Renal pelvis (tissue), 1 donor: ENCODE measurements at regions not wholly inside any gene's neighbourhood (a gene's known extent, or its start where the extent isn't known, plus 50 kb on each side); places are given as distances from the start of the nearest gene placed in this dataset.
"Not testable (repeated sequence)": the region's sequence is repeated elsewhere in the genome, so short reads cannot be mapped to it uniquely, and the experiment has no call there.

Experiments
- DNase-seq: peaks from one replicate; pipeline ENCODE4 v3.0.0-alpha.2; 2013

DNA sequence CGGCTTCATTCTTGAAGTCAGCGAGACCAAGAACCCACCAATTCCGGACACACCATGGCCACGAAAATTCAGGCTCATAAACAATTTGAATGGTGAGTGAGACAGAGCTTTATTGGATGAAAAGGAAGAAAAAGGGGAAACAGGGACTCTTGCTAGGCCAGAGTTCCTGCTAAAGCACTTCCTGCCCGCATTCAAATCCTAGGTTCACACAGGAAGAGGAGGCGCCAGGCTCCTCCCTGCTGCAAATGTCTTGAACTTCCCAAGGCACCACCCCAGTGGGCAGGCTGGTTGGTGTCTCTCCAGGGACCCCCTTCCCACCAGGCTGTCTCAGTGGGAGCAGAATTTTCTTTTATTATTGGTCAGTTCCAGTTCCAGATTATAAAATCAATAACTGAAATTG, 121.2 kb downstream of the FSCB start:
- no peak for DNase-seq

DNA sequence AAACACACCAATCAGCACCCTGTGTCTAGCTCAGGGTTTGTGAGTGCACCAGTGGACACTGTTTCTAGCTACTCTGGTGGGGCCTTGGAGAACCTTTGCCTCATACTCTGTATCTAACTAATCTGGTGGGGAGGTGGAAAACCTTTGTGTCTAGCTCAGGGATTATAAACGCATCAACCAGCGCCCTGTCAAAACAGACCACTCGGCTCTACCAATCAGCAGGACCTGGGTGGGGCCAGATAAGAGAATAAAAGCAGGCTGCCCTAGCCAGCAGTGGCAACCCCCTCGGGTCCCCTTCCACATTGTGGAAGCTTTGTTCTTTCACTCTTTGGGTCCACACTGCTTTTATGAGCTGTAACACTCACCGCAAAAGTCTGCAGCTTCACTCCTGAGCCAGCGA, 121.8 kb downstream of the FSCB start:
- DNase-seq, result not testable (repeated sequence)

DNA sequence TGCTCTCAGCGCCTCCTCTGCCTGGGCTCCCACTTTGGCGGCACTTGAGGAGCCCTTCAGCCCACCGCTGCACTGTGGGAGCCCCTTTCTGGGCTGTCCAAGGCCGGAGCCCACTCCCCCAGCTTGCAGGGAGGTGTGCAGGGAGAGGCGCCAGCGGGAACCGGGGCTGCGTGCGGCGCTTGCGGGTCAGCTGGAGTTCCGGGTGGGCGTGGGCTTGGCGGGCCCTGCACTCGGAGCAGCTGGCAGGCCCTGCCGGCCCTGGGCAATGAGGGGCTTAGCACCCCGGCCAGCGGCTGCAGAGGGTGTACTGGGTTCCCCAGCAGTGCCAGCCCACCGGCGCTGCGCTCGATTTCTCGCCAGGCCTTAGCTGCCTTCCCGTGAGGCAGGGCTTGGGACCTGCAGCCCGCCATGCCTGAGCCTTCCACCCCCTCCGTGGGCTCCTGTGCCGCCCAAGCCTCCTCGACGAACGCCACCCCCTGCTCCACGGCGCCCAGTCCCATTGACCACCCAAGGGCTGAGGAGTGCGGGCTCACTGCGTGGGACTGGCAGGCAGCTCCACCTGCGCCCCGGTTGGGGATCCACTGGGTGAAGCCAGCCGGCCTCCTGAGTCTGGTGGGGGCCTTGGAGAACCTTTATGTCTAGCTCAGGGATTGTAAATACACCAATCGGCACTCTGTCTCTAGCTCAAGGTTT, 122.3 kb downstream of the FSCB start:
- DNase-seq, result not testable (repeated sequence)

DNA sequence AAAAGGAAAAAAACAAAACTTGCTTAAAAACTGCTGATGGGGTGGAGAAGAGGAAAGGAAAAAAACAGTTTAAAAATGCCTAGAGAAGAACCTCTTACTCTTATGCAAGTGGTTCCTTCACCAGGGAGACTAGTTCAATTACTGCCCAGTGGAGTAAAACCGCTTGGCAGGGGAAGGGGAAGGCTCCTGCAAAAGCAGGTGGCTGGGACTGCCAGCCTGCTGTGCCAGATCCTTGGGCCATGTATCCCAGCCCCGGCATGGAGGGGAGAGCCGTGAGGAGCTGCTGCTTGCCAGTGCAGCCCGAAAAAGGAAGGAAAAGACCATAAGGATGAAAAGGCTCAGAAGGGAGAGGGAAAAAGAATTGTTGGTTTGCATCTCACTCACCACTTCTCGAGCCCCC, 123.0 kb downstream of the FSCB start:
- DNase-seq, result no peak

DNA sequence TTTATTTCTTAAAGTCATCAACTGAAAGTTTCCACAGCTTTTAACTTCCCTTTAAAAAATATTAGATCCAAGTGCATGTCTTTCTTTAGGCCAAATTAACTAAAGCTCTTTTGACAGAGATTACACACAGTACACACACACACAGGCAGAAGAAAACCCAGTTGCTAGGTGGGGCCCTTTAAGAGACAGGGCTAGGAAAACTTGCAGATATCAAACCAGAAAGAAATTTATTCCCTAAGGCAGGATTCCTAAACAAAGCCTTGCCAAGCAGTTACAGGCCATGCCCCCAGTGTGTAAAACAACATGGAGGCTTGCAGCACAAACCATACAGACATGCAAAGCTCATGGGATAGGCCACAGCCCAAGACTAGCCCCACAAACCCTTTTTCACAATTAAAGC, 123.4 kb downstream of the FSCB start:
- DNase-seq, result no peak

DNA sequence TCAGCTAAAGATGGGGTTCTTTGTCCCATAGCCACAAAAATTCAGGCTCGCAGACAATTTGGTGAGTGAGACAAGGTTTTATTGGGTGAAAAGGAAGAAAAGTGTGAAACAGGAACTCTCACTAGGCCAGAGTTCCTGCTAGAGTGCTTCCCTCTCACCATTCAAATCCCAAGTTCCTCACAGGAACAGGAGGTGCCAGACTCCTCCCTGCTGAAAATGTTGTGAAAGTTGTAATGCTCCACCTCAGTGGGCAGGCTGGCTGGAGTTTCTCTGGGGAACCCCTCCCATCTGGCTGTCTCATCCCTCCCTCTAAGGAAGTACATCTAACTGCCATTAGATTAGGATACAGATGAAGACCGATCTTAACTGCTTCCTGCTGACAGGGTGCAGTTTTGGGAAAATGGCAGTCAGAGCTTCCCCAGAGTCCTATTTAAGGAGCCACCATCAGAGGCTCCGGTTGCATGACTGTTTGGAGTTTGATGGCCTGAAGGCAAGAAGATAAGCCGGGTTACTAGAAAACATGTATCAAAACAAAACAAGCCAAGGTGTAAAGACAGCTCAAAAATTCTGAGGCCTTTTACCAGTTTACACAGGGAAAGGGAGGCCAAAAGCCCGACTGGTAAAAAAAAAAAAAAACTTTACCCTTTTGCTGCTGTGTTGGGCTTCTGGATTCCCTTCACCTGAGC, 127.6 kb downstream of the FSCB start:
- DNase-seq, result no peak

DNA sequence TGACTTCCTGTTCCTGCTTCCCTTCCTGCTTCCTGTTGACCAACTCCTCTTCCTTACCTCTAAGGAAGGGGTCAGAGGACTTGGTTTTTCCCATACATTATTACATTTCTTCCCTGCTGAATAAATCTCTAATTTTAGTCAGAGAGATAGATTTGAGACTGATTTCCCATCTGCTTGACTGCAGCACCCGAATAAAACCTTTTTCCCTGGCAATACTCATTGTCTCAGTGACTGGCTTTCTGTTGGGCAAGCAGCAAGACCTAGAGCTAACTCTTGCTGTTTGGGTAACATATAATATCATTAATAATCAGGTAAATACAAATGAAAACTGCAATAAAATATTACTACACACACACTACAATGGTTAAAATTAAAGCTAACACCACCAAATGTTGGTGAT, 132.2 kb downstream of the FSCB start:
- no peak for DNase-seq

DNA sequence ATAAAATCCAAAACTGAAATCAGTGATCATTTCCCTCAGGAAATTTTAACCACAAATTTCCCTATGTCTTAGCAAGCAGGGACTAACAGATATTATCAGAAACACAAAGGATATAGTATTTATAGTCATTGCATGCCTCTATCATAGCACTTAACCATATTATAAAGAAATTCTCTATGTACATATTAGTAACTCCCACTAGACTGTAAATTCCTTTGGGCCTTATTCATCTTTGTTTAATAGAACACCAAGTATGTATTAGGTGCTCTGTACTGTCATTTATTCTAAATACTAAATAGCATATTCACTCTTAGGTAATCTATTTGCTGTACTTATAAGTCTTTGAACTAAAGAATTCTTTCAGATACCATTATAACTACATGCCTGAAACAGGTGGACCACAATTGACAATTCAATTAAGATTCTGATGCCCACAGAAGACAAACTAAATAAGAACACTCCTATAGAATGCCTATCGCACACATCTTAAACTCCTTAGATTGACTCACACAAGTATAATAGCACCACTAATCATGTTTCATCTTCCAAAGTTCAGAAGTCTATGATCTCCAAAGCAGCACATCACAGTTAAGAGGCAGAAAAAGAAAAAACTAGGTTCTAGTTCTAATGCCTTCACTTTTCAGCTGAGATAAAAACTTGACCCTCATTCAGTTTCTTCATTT, 134.1 kb downstream of the FSCB start:
- DNase-seq, result no peak

DNA sequence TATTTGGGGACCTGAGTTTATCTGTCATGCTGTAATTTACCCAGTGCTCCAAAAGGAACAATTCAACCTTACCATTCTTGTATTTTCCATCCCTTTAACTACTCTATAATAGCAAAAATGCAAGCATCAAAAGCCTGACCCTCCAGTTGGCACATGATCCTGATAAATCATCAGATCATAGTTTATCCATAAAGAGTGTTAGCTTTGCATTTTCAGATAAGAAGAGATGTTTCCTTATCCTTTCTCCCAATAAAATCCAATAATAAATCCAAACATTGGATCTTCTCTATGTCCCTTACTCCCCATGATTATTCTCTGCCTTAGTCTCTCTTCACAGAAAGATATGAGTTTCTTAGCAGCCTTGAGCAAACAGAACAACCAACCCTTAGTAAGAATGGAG, 134.9 kb downstream of the FSCB start:
- DNase-seq, result no peak

DNA sequence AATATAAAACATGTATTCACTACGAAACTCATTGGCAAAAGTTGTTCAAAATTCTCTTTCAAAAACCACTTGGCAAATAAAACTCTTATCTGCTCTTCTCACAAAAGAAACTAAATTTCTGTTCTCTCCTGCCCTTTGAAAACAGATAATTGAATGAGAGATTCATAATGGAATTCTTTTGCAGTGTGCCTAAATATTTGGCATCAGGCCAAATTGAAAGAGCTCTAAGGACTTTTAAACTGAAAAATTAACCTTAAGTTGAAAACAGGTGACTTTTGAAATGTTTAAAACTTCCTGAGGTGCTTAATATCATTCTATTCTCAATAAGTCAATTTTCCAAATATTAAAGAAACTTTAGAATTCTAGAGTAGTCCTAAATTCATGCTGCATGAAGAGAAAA, 136.4 kb downstream of the FSCB start:
- no peak for DNase-seq

DNA sequence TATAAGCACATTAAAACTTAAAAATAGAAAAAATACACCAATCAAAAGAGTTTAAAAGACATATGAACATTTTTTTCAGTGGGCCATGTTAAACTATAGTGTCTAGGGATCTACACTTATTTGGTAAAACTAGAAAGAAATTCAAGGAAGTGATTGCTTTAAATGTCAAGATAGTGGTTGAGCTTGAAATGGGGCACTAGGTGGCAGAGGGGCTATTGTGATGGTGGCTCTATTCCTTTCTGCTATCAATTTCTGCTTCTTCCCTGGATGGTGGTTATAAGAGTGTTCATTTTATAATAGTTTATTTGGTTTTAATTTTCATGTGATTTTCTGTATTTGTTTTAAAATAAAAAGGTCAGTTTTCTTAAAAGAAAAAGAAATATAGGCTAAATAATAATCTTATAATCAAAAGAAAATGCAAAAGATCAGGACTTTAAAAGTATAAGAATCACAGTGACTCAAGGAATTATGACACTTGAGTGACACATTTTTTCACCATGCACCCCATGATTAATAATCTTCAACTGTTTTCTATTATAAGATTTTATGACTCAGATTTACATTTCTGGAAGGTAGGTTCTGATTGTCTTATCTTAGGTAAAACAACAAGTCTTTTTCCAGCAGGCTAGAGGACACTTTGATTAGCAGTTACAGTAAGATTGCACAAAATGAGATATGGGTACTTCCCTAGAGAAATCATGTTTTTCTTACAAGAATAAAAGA, 137.5 kb downstream of the FSCB start:
- DNase-seq, result no peak

DNA sequence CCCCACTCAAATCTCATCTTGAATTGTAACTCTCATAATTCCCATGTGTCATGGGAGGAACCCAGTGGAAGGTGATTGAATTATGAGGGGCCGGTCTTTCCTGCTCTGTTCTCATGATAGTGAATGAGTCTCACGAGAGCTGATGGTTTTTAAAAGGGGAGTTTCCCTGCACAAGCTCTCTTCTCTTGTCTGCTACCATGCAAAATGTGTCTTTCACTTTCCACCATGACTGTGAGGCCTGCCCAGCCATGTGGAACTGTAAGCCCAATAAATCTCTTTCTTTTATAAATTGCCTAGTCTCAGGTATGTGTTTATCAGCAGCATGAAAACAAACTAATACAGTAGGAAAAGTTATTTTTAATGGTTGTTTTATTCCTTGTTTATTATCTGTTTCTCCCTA, 146.0 kb downstream of the FSCB start:
- no peak for DNase-seq

DNA sequence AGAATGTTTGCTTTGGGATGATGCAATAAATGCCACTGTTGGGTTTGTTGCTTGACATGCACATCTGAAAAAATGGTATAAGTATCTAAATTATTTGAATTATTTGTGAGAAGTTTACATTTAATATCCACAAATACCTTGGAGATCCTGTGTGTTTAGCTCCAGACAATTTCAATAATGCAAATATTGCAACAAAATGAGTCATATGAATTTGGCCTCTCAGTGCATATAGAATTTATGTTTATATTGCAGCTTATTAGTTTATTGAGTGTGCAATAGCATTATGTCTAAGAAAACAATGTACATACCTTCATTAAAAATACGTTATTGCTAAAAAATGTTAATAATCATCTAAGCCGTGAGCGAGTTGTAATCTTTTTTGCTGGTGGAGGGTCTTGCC, 153.3 kb downstream of the FSCB start:
- DNase-seq, result no peak

DNA sequence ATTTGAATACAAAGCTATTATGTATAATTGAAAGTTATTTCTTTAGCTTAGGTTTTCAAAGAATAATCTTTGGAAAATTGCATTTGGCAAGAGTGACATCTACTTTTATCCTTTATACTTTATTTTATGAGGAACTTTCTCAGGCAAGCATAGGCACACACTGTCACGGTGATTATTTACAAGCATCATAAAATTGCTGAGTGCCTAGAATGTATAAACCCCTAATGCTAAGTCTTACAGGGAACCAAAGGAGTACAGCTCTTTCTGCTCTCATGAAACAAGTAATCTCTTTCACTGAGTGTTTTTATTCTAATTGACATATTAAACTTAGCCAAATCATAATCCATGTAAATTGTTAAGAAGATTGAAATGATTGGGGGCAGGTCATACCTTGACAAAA, 154.9 kb downstream of the FSCB start:
- peak; percentile 4 for DNase-seq

DNA sequence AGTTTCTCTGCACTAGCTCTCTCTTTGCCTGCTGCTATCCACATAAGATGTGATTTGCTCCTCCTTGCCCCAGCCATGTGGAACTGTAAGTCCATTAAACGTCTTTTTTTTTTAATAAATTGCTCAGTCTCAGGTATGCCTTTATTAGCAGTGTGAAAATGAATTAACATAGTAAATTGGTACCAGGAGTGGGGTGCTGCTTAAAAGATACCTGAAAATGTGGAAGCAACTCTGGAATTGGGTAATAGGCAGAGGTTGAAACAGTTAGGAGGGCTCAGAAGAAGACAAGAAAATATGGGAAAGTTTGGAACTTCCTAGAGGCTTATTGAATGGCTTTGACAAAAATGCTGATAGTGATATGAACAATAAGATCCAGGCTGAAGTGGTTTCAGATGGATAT, 159.8 kb downstream of the FSCB start:
- no peak for DNase-seq

DNA sequence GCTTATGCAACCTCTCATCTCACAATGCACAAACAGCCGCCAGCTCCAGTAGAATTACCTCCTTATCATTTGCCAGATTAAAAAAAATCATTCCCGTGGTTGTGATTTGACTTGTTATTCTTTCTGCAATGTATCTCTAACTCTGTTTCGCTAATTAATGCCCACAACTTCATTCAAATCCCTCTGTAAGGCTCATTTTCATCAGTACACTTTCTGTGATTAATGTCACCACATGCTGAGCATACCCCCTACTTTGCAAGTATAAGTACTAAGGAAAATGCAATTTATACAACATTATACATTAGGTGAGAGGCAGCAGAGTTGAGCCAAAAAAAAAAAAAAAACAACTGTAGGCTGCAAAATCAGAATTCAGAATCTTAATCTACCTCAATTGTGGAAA, 166.0 kb downstream of the FSCB start:
- DNase-seq, result no peak

DNA sequence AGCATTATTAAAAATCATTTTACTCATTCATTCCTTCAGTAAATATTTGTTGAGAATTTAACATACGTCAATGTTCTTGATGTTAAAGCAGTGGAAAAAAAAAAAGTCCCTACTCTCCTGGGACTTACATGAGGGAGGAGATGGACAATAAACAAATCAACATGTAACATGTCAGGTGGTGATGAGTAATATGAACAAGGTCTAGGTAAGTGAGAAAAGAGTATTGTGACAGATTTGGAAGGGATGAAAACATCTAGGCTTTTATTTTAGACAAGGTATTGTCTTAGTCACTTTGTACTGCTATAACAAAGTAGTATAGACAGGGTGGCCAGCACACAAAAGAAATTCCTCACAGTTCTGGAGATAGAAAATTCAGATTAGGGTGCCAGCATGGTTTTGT, 167.2 kb downstream of the FSCB start:
- DNase-seq, result no peak

DNA sequence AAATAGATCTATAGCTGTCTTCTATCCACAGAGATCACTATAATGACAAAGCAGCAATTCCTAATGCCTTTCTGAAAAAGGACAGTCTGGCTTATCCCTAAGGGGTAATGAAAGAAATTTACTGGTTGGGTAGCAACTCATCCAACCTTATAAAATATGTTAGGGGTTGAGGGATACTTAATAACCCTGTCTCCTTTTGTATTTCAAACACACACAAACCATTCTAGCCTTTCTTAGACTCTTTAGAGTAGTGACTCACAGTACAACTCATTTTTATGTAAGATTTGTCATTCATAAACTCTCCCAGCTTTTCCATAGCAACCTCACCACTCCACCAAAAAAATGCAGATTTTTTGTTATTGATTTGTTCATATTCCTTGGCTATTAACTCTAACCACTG, 167.9 kb downstream of the FSCB start:
- DNase-seq, result no peak

DNA sequence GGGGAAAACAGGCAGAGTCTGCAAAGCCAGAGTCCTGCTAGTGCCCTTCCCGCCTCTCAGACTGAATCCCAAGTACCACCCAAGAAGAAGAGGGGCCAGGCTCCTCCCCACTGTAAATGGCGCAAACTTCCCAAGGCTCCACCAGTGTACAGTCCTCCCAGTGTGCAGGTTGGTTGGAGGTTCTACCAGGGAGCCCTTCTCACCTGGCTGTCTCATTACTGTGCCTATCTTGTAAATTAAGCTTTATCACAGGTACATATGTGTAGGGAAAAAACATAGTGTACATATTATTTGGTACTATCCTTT, 189.7 kb downstream of the FSCB start:
- DNase-seq, result no peak

DNA sequence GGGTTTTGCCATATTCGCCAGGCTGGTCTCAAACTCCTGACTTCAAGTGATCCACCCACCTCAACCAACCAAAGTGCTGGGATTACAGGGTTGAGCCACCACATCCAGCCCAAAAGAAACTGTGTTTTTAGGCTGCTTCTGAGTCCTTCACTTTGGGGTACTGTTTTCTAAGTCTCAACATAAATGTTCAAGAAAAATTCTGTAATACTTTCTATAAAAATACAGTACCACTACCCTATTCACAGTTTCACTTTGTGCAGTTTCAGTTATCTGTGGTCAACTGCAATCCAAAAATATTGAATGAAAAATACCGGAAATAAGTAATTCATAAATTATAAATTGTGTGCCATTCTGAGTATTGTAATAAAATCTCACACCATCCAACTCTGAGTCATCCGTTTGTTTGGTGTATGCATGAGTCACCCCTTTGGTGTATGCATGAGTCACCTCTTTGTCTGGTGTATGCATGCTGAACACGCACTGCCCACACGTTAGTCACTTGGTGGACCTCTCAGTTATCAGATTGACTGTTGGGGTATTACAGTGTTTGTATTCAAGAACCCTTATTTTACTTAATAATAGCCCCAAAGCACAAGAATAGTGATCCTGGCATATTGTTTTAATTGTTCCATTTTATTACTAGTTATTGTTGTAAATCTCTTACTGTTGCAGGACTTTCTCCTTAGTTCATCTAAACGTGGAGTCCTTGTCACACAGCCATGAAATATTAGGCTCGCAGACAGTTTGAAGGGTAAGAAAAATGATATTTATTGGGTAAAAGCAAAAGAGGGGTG, 190.2 kb downstream of the FSCB start:
- no peak for DNase-seq

DNA sequence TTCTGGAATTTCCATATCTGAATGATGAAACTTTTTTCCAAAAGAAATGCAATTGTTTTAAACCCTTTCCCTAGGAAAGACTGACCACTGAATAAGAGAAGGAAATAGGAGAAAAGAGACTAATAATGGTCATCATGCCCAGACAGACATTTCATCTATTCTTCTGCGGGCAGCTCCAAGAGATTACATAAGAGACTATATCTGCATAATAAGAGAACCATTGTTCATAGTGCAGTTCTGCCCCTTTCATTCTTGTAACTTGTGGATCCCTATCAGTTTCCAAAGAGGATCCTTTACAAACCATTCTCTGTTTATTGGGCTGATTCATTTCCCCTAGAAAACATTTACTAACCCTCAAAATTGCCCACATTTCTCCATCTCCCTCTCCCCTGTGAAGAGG, 197.8 kb downstream of the FSCB start:
- no peak for DNase-seq

DNA sequence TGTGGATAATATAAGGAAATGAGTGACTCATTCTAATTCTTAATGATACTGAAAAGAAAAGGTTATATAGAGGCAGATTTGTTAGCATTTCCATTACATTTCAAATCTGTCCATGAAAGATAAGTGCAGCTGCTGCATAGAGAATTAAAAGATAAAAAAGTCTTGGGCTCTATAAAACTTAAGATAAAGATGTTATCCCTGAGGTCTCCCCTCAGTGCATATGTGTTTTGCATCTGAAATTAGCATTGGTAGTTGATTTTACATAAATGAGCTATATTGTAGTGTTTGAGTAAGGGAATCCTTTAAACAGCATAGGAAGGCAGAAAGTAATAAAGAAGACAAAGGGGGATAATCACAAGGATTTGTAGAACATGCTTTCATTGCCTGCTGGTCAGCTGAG, 206.2 kb downstream of the FSCB start:
- DNase-seq, result no peak
